Mucosa of descending colon (tissue), 3 donors: ENCODE measurements at regions not wholly inside any gene's neighbourhood (a gene's known extent, or its start where the extent isn't known, plus 50 kb on each side); places are given as distances from the start of the nearest gene placed in this dataset.

Experiments
- ATAC-seq: fragments of 200-7000 bp; cut with Tn5 transposase; one replicate; pipeline ENCODE4 v1.9.1; 2020; ENCODE audit warnings: mild to moderate bottlenecking, moderate library complexity
- DNase-seq, 3 donors: peaks; one replicate each; pipeline ENCODE4 v3.0.0-alpha.2; 2020
- H3K36me3 ChIP-seq: fragments of 200-600 bp; one replicate; pipeline ENCODE4 v1.8.0; 2021; ENCODE audit warnings: low read depth, mild to moderate bottlenecking
- H3K4me1 ChIP-seq: fragments of 200-600 bp; one replicate; pipeline ENCODE4 v1.8.0; 2021; ENCODE audit warnings: low read depth, mild to moderate bottlenecking
- H3K4me3 ChIP-seq: fragments of 200-600 bp; one replicate; pipeline ENCODE4 v1.8.0; 2021; ENCODE audit warnings: mild to moderate bottlenecking
- H3K9me3 ChIP-seq: fragments of 200-600 bp; one replicate; pipeline ENCODE4 v1.8.0; 2021; ENCODE audit warnings: mild to moderate bottlenecking
- intact Hi-C, 2 donors: fragments of 100-400 bp; cut with DNase I in 1 of 2; cut with micrococcal nuclease in 1 of 2; formaldehyde crosslinking; loops; one replicate each; pipeline versions ENCODE4 v1.11.0 to v1.11.1; 2022; cut with DNase I, micrococcal nuclease
- TF ChIP-seq, protein P1 (sequence below): fragments of 200-600 bp; IDR thresholded peaks from one replicate; pipeline ENCODE4 v1.8.0; 2022; ENCODE audit warnings: antibody characterized with exemption, mild to moderate bottlenecking
- donor health status: DM: no; HTN: no; CAD: no; lungs with moderate emphysema.
- donor health status: DM: no; HTN: no; CAD: no.
- donor health status: DM: no; HTN: yes; CAD: no.

DNA sequence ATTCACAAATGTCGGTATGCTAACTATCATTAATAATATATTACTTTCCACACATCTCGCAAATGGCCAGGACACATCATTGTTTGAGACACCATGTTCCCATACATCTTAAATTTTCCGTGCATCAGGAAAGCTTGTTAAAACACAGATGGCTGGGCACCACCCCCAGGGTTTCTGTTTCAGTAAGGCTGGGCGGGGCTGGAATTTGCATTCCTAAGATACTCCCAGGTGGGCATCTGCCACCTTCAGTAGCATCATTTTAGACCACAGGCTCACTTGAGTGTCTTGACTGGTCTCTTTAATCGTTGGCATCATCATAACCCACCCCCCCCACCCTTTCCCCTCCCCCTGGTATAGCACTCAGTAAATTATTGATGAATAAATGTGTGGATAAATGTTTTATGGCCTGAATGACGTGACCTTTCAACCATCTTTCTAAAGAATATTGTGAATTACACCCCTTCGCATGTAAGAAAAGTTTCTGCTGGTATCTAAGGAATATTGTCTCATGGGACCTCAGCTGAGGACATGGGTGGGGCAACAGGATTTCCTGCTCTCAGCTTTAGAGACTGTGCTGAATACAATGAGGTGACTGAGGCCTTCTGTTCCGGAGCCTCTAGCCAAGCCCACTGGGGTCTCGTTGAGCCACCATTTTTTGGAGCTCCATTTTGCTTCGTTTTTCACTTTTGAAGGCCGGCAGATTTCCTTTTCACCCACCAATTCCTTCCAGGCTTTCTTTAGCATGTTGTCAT is 124.1 kb upstream of the NEDD9 start:
- no peak overlapping the region for H3K4me3 ChIP-seq
- ATAC-seq (peak; percentile 88), DNase-seq (peak in 1 of 3 donors; percentile 71)
- TF ChIP-seq, protein P1, sequence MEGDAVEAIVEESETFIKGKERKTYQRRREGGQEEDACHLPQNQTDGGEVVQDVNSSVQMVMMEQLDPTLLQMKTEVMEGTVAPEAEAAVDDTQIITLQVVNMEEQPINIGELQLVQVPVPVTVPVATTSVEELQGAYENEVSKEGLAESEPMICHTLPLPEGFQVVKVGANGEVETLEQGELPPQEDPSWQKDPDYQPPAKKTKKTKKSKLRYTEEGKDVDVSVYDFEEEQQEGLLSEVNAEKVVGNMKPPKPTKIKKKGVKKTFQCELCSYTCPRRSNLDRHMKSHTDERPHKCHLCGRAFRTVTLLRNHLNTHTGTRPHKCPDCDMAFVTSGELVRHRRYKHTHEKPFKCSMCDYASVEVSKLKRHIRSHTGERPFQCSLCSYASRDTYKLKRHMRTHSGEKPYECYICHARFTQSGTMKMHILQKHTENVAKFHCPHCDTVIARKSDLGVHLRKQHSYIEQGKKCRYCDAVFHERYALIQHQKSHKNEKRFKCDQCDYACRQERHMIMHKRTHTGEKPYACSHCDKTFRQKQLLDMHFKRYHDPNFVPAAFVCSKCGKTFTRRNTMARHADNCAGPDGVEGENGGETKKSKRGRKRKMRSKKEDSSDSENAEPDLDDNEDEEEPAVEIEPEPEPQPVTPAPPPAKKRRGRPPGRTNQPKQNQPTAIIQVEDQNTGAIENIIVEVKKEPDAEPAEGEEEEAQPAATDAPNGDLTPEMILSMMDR = no peak
- intact Hi-C loops = no loop called here
- H3K4me1 ChIP-seq = peaks cover 9% of the 10 kb centered on the region
- H3K36me3 ChIP-seq = no peaks in the 10 kb centered on the region
- H3K9me3 ChIP-seq = no peaks in the 10 kb centered on the region

DNA sequence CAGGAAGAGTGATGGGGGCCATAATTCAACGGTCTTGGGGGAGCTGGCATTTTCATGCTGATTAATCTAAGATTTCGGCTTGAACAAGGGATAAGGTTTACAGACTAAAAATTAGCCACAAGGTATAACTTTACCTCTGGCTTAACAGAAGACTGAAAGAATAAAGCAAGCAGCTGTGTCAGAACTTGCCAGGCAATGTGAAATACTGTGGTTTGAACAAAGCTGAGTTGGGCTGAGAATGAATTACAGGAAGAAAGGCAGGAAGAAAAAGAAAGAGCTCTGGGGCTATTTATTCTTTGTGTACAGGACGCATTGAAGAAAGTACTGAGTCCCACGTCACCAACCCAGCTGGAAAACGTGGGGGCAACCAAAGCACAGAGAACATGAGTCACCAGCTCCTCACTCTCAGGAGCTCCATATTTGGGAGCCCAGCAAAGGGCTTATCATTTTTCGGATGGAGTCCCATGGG is 121.5 kb upstream of the NEDD9 start:
- Histone ChIP-seq H3K4me3 (no peak overlapping the region), H3K9me3 (no peaks in the 10 kb centered on the region), H3K4me1 (peaks cover 9% of the 10 kb centered on the region), H3K36me3 (no peaks in the 10 kb centered on the region)
- ATAC-seq = no peak
- no peak for DNase-seq
- intact Hi-C loops = no loop called here
- TF ChIP-seq, protein P1 = no peak

DNA sequence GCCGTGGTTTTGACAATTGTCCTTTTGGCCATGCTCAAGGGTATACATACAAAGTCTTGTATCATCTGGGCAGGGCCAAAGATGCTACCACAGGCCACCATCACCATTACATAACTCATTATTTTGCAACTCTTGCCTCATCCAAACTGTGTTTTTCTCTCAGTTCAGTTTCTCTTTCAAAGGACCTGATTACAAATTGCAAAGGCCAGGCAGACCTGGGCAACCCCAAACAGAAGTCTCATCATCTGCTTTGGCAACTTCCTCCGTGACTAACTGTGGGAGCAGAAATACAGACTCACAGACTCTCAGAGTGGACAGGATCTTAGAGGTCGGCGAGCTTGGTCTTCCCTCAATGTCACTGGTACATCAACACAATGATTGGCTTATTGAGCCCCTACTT is 117.8 kb upstream of the NEDD9 start:
- H3K9me3 ChIP-seq = no peaks in the 10 kb centered on the region
- DNase-seq (no peak), ATAC-seq (peak; percentile 44)
- TF ChIP-seq, protein P1 = no peak
- intact Hi-C loops = no loop called here
- H3K4me1 ChIP-seq = no peaks in the 10 kb centered on the region
- no peak overlapping the region for H3K4me3 ChIP-seq
- H3K36me3 ChIP-seq = no peaks in the 10 kb centered on the region

DNA sequence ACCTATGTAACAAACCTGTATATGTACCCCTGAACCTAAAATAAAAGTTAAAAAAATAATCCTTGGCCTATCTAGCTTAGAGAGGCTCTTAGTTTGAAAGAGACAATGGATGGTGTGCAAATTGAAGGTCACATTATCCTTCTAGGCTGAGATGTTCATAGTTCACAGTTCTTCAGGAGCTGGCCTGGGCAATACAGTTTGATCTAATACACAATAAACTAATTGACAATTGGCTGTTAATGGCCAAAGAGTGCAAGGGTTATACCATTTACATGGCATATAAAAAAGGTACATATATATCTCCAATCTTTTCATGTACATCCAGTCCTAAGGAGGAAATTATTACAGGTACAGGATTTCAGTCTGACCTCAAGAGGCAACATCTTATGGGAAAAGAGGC is 117.4 kb upstream of the NEDD9 start:
- Histone ChIP-seq H3K4me3 (no peak overlapping the region), H3K9me3 (no peaks in the 10 kb centered on the region), H3K36me3 (no peaks in the 10 kb centered on the region), H3K4me1 (no peaks in the 10 kb centered on the region)
- TF ChIP-seq, protein P1 = no peak
- peak; percentile 22 for ATAC-seq
- intact Hi-C loops = no loop called here
- no peak for DNase-seq

DNA sequence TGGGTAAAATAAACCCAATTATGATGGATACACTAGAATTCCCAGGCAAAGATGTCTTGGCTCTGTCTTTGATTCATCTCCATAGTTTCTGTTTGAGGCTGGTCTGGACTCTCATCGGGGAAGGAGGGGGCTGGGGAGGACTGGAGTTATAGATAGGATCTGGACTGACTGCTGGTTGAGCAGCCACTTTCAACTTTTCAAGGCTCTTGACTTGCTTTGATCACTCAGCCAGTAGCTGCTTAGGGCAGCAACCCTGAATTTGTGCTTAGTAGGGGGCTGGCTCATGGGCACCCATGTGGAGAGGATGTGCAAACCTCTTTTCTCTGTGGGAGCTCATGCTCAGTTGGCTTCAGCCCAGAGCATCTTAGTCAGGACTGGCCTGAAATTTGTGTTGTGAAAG is 114.0 kb upstream of the NEDD9 start:
- TF ChIP-seq, protein P1 = no peak
- DNase-seq (no peak), ATAC-seq (no peak)
- intact Hi-C loops = no loop called here
- Histone ChIP-seq H3K36me3 (no peaks in the 10 kb centered on the region), H3K9me3 (no peaks in the 10 kb centered on the region), H3K4me3 (no peak overlapping the region), H3K4me1 (no peaks in the 10 kb centered on the region)
